ENCODE measurements at regions not wholly inside any gene's neighbourhood (a gene's known extent, or its start where the extent isn't known, plus 50 kb on each side); places are given as distances from the start of the nearest gene placed in this dataset.

- TF ChIP-seq GATA2 (IDR thresholded peaks at IDR 0.05; ENCODE audit: low read depth, low read length) (no peak), GATA3 (IDR thresholded peaks at IDR 0.05; ENCODE audit: low read depth, low read length) (no peak)
Measured at GRCh38 chr20:12722091-12722490, 286.7 kb upstream of the SPTLC3 start.

Data from SH-SY5Y (cell line).